Astrocyte of the cerebellum (primary cell): ENCODE measurements at regions not wholly inside any gene's neighbourhood (a gene's known extent, or its start where the extent isn't known, plus 50 kb on each side); places are given as distances from the start of the nearest gene placed in this dataset.

Experiments used
- DNase-seq: peaks from one replicate; pipeline ENCODE4 v3.0.0-alpha.2; 2011; ENCODE audit warnings: low read depth
- H3K4me3 ChIP-seq: 2 replicates; pipeline ENCODE4 v1.5.1; 2011; ENCODE audit warnings: mild to moderate bottlenecking, low read depth, low read length, moderate library complexity
- CTCF ChIP-seq: IDR thresholded peaks from 2 replicates; pipeline ENCODE4 v1.5.1; 2012; ENCODE audit warnings: low read length, low read depth, moderate library complexity, mild to moderate bottlenecking; ENCODE audit errors: missing control alignments
- in situ Hi-C: cut with HindIII; loops from 2 replicates; pipeline ENCODE4 v1.10.0; 2017; ENCODE audit warnings: low sequenced_read_pairs

GRCh38 chr19:31583148-31583547 is 233.9 kb upstream of the TSHZ3 start:
- TF ChIP-seq CTCF = no peak
- DNase-seq = no peak
- no peak overlapping the region for H3K4me3 ChIP-seq
- in situ Hi-C loops = no loop called here

- in situ Hi-C loops = no loop called here
- H3K4me3 ChIP-seq = no peak overlapping the region
- no peak for TF ChIP-seq CTCF
- DNase-seq = no peak
Measured at GRCh38 chr19:31586282-31586681, 237.0 kb upstream of the TSHZ3 start.

- no peak for DNase-seq
- in situ Hi-C loops = no loop called here
- no peak overlapping the region for H3K4me3 ChIP-seq
- no peak for TF ChIP-seq CTCF
Measured at GRCh38 chr19:31589109-31589508, 239.9 kb upstream of the TSHZ3 start.

DNA sequence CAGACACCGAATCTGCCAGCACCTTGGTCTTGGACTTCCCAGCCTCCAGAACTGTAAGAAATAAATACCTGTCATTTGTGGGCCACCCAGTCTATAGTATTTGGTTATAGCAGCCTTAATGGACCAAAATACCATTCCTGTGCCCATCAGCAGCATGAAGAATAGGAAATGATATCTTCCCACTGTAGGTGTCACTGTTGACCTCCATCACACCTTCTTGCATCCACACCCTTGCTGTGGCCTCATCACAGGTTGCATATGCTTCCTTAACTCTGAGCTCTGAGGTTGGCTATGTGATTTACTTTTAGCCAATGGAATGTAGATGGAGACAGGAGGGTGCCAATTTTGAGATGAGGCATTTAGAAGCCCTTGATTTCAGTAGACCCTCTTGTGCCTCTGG is 242.0 kb upstream of the TSHZ3 start:
- no peak for DNase-seq
- no peak overlapping the region for H3K4me3 ChIP-seq
- in situ Hi-C loops = no loop called here
- TF ChIP-seq CTCF = no peak

DNA sequence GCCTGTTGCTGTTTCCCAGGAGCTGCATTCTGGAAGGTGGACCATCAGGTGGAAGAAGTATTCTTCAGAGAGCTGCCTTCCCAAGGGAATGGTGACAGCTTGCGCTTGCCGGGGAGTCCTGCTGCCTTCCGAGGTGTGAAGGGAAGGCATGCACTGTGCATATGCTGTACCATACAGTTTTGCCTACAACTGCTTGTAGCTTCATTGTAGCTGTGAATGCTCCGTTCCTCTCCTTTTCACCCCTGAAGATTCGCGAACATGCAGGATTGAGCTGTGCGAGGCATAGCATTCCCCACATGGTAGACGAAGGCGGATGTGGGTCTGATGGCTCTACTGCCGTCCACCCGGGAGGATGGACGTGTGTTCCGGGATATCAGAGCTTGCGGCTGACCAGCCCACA is 243.2 kb upstream of the TSHZ3 start:
- DNase-seq = no peak
- TF ChIP-seq CTCF = no peak
- H3K4me3 ChIP-seq = no peak overlapping the region
- in situ Hi-C loops = no loop called here

DNA sequence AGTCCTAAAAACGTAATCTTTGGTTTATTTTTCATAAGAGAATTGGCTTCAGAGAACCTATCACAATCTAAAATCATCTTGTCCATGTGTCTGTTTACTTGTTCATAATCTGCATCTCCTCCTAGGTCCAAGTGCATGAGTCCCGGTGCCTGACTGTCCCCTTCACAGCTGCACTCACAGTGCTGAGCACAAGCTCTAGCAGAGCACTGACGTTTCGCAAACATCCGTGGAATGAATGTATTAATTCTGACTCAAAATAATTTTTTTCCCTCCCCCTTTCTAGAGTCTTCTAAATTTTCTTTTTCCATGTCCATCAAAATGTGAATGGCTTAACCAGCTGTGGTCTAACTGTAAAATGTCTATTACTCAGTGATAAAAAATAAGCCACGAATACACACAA is 245.5 kb upstream of the TSHZ3 start:
- no peak for DNase-seq
- no peak for TF ChIP-seq CTCF
- in situ Hi-C loops = no loop called here
- H3K4me3 ChIP-seq = no peak overlapping the region

- no peak overlapping the region for H3K4me3 ChIP-seq
- in situ Hi-C loops = no loop called here
- DNase-seq = no peak
- TF ChIP-seq CTCF = no peak
Measured at GRCh38 chr19:31595521-31595920, 246.3 kb upstream of the TSHZ3 start.
